PC-3 (cell line): ENCODE measurements at regions not wholly inside any gene's neighbourhood (a gene's known extent, or its start where the extent isn't known, plus 50 kb on each side); places are given as distances from the start of the nearest gene placed in this dataset.

Experiments used
- ATAC-seq: fragments of 200-7000 bp; cut with Tn5 transposase; 2 replicates; pipeline ENCODE4 v1.9.1; 2020; ENCODE audit warnings: mild to moderate bottlenecking, moderate library complexity
- BruUV-seq: library from RNA; stranded (reverse); fragments of 400-500 nt; replicated peaks from 2 replicates; lab custom pipeline; 2021; lab: Mats Ljungman, UMichigan
- CTCF ChIA-PET: fragments of 300-600 bp; sonication (Branson Sonifier 250); formaldehyde crosslinking; loops from one replicate; lab custom pipeline; 2022; ENCODE audit warnings: antibody characterized with exemption; lab: Charles Lee
- POLR2A ChIA-PET: fragments of 300-600 bp; sonication (Branson Sonifier 250); formaldehyde crosslinking; loops from one replicate; lab custom pipeline; 2022; ENCODE audit warnings: antibody characterized with exemption; ENCODE audit not compliant: unreplicated experiment; lab: Charles Lee
- DNase-seq: peaks from one replicate; pipeline ENCODE4 v3.0.0-alpha.2; 2015
- H2AFZ ChIP-seq: fragments of 300-600 bp; sonication (generic); 2 replicates; pipeline ENCODE4 v1.6.0; 2016; ENCODE audit warnings: antibody characterized with exemption, low read length
- H3F3A ChIP-seq: fragments of 300-600 bp; sonication (generic); one replicate; pipeline ENCODE4 v1.6.0; 2017; ENCODE audit warnings: antibody characterized with exemption, low read length, control low read depth, mild to moderate bottlenecking; ENCODE audit not compliant: unreplicated experiment
- H3K27ac ChIP-seq: fragments of 300-600 bp; sonication (generic); 2 replicates; pipeline ENCODE4 v1.5.1; 2016; ENCODE audit warnings: mild to moderate bottlenecking, low read length
- H3K27me3 ChIP-seq: fragments of 300-600 bp; sonication (generic); 2 replicates; pipeline ENCODE4 v1.6.1; 2016; ENCODE audit warnings: low read length, mixed read lengths
- H3K36me3 ChIP-seq: fragments of 300-600 bp; sonication (generic); 2 replicates; pipeline ENCODE4 v1.6.1; 2016; ENCODE audit warnings: low read depth, mixed run types, low read length, mixed read lengths
- H3K4me1 ChIP-seq: fragments of 300-600 bp; sonication (generic); 2 replicates; pipeline ENCODE4 v1.5.1; 2016; ENCODE audit warnings: low read length; ENCODE audit not compliant: insufficient read depth
- H3K4me2 ChIP-seq: fragments of 300-600 bp; sonication (generic); 2 replicates; pipeline ENCODE4 v1.6.0; 2016; ENCODE audit warnings: low read length
- H3K4me3 ChIP-seq: fragments of 300-600 bp; sonication (generic); 2 replicates; pipeline ENCODE4 v1.5.1; 2016; ENCODE audit warnings: mild to moderate bottlenecking, low read length, mixed read lengths
- H3K79me2 ChIP-seq: fragments of 300-600 bp; sonication (generic); 2 replicates; pipeline ENCODE4 v1.6.1; 2017; ENCODE audit warnings: low read length, mixed read lengths
- H3K9ac ChIP-seq: fragments of 300-600 bp; sonication (generic); 2 replicates; pipeline ENCODE4 v1.6.0; 2016; ENCODE audit warnings: mild to moderate bottlenecking, low read length
- H3K9me2 ChIP-seq: fragments of 300-600 bp; sonication (generic); replicated peaks from 2 replicates; pipeline ENCODE4 v1.6.1; 2016; ENCODE audit warnings: mixed run types, low read length, mixed read lengths
- H3K9me3 ChIP-seq: fragments of 300-600 bp; sonication (generic); 2 replicates; pipeline ENCODE4 v1.6.1; 2016; ENCODE audit warnings: low read length, mixed read lengths
- H4K20me1 ChIP-seq: fragments of 300-600 bp; sonication (generic); 2 replicates; pipeline ENCODE4 v1.6.1; 2016; ENCODE audit warnings: low read length, mixed read lengths
- EZH2 ChIP-seq: fragments of 300-600 bp; sonication (generic); IDR thresholded peaks from one replicate; pipeline ENCODE4 v1.6.1; 2017; ENCODE audit warnings: antibody characterized with exemption, mild to moderate bottlenecking, low read length; ENCODE audit not compliant: unreplicated experiment
- intact Hi-C: fragments of 100-400 bp; cut with micrococcal nuclease; formaldehyde crosslinking; loops from 2 replicates; pipeline ENCODE4 v1.9.0; 2023

- no TSS peak for BruUV-seq
- H3K36me3 ChIP-seq: no peaks in the 10 kb centered on the region
- intact Hi-C loops: no loop called here
- no peak overlapping the region for H3K27ac ChIP-seq
- H3K9me3 ChIP-seq: no peaks in the 10 kb centered on the region
- H3K79me2 ChIP-seq: no peaks in the 10 kb centered on the region
- no peak for DNase-seq
- ChIA-PET CTCF (no interaction called here), POLR2A (no interaction called here)
- peaks cover 44% of the 10 kb centered on the region for H3K27me3 ChIP-seq
- H3K4me3 ChIP-seq: no peak overlapping the region
- no peak overlapping the region for H3K4me2 ChIP-seq
- no peaks in the 10 kb centered on the region for H3F3A ChIP-seq
- ATAC-seq: no peak
- no peak overlapping the region for H2AFZ ChIP-seq
- no peak for TF ChIP-seq EZH2
- H3K9me2 ChIP-seq: no peaks in the 10 kb centered on the region
- H3K9ac ChIP-seq: no peak overlapping the region
- no peaks in the 10 kb centered on the region for H4K20me1 ChIP-seq
- no peaks in the 10 kb centered on the region for H3K4me1 ChIP-seq
These were observed 49.8 kb upstream of the TDRD3 start for GRCh38 chr13:60347174-60347573.
